Stimulated activated CD4-positive, alpha-beta T cell treated with anti-CD3 and anti-CD28 coated beads, TNF-alpha, amount 100 ng/mL, for 48 hours (primary cell): ENCODE measurements at regions not wholly inside any gene's neighbourhood (a gene's known extent, or its start where the extent isn't known, plus 50 kb on each side); places are given as distances from the start of the nearest gene placed in this dataset.

ENCODE experiments used
- DNase-seq, 3 donors: peaks; one replicate each; pipeline ENCODE4 v3.0.0-alpha.2; 2020; ENCODE audit warnings: low read depth in 3 of 3

DNA sequence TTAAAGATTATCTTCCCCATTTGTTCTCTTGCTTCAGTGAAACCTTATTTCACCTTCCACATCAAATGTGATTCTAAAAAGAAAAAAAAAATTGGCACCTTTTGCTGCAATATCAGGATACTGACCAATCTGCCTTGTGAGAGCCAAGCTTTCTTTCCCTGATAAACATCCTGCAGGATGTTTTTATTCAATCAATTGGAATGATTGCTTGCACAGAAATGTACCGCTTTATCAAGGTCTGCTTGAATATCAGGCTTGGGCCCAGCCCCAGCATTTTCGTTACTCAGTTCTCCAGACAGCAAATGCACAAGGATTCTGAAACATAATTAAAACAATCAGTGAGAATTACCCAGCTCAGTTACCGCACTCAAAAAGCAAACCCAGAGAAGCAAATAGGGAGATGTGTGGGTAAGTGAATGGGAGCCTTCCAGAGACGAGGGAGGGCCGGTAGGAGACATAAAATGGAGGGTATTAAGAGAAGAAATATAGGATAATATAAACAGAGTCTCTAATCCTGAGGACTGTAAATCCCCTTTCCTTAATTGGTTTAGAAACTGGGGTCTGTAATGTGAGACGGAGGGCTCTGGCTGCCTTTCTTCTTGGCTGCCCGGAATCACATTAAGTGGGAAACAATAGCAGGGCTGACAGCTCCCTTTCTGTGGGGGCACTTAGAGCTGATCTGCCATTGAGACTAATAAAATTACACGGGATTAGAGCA, 291.8 kb downstream of the ICOS start:
- DNase-seq: no peak

DNA sequence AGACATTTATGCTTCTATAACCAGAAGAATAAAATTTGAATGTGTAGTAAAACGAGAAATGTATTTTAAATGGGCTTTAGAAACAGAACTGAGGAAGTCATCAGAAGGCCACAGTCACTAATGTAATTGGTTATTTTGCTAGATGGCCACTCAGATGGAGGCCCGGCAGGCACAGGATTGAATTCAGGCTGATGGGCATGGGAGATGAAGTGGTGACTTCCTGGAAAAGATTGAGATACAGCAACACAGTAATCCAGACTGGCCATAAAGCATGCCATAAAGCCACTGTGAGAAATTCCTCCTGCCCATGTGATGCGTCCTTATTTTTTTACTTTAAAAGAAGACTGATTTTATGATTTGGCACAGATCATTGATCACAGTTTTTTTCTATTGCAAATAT, 297.7 kb downstream of the ICOS start:
- no peak for DNase-seq

DNA sequence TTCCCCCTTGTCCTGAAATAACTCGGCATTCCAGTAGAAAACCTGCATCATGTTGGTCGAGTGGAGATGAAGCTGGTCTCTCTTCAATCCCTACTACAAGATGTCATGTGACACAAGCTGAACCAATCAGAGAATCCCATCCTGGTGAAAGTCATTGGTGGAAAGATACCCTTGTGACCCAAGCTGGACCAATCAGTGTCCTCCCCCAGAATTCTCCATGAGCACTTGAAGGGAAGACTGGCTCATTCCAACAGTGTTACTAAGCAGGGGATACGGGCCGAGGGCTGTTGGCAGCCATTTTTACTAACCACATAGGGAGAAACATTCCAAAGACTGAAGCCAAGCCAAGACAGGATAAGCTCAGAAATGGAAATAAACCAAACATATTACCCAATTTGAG, 298.3 kb downstream of the ICOS start:
- DNase-seq: no peak

DNA sequence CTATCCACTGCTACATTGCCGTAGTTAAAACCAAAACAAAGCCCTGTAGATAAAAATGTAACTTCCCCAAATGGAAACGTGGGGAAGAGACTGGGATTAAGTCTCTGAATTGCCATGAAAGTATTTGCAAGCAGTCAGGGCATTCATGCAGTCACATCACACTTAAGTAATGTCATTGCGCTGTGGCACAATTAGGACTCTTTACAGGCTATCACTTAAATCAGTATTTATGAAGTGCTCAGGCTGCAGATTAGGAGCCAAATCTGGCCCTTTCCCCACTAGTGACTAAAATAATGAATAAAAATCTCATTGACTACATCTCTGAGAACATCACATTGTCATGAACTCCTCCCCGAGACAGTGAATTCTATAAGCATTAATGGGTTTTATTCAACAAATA, 300.9 kb downstream of the ICOS start:
- no peak for DNase-seq

DNA sequence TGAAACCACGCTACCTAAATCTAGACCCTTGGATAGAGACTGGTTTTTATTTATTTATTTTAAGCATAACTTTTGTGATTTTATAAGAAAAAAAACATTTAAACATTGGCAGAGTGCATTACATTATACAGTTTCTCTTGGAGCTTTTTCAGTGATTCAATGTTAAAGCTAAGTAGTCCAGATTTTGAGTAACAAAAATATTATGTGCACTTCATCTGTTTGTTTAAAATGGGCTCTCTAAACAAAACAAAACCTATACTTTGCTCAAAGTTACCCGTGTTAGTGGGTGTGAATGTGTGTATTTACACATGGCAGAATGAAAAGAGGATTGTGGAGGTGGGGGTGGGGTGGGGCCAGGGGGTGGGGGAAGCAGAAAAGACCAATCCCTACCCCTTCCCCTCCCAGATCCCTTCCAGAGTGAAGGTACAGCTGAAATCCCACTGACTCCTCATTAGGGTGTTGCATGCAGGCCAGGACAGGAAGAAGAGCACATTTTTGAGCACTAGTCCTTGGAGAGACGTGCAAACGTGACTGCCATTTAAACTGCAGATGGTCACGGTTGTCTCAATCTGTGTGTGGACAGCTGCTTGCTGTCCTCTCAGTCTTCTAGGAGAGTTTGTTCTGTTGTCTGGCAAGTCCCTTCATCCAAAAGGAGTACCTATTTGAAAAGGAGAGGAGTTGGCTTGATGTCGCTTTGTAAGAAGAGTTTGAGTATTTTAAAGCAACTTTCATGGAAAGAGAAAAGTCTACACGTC, 303.0 kb downstream of the ICOS start:
- DNase-seq: no peak

DNA sequence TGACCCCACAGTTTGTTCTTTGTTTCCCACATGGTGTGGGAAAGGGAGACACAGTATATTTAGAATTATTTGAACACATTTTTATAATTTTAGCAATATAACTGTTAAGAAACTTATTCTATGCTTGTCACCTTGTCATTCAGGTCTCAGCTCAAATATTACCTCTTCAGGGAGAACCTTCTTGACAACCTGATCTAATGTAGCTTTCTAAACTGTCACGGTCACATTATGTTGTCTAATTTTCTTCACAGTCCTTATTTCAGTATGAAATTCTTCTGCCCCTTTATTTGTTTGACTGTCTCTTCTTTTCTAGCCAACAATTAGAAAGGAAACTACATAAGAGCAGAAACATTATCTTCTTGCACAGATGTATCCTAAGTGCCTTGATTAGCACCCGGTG, 304.3 kb upstream of the PARD3B start:
- DNase-seq: no peak

DNA sequence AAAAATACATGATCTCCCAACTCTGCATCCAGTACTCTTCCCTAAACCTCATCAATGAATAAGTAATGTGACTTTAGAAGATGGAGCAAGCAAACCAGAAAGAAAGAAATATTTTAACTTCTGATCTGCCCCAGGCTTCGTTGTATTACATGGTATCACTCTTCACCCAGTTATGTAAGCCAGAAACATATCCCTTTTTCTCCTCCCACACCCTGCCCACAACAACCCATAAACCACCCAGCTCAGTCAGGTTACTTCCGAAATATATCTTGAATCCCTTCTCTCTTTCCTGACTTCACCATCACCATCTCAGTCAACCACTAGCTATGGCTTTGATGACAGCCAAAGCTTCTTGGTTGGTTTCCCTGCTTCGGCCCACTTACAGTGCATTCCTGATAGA, 295.8 kb upstream of the PARD3B start:
- DNase-seq: no peak

DNA sequence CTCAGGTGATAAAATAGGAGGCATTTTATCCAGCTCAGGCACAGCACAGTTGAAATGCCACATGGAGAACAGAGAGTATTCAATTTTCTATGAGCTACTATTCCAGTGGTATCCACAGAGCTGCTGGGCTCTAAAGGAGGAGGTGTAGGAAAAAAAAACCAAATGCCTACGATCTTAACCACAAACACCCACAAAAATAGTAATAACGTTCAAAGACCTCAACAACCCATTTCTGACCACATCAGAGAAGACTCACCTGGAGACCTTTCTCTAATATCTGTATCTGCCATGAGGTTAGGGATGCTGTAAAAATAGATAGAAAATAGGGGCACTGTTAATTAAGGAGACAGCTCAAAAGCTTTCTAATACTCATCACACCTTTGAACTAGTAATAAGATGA, 294.6 kb upstream of the PARD3B start:
- no peak for DNase-seq

DNA sequence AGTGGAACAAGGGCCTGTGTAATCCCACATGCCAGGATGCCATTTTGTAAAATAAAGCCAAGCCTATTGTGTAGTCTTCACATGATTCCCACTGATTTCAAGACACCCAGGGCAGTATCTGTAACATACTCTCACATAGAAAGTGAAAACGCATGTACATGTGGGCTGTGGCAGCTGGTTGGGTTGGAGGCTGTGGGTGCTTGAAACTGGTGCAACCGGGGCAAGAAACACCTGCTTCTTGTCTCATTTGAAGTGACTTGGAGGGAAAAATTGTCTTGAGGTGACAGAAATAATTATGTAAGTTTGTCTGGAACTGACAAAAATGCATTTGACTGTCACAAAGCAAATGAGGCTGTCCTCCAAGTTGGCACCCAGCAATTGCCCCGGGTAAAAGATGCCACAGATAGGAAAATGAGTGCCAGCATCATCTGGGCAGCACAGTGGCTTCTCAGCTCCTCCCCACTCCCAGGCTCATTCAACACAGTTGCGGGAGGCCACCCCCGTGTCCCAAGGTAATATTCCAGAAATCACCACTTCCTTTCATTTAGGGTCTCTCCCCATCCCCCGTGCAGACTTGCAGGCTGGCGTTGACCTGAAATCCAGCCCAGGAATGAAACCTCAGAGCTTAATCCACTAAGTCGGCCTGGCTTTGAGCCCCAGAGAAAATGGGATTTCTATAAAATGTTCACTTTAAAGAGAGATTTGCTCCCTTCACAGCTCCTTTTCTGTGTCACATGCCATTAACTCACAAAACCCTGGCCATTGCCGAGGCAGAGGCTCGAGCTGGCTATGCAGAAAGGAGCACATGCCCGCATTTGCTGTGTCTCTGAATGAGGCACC, 293.9 kb upstream of the PARD3B start:
- DNase-seq: no peak

DNA sequence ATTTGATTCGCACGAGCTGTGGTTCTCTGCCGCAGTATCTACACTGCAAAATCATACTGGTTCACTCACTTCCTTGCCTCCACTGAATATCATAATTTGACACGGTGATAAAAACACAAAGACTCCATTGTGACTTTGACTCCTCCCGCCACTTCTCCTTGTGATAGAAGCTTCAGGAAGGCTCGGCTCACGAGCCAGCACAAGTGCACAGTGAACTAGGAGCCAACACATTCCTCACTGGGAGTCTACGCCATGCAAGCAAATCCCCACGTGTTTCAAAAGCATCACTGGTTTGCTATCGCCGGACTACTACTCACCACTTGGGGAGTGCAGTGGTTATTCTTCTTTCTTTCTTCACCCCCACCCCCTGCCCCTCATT, 293.3 kb upstream of the PARD3B start:
- DNase-seq: no peak

DNA sequence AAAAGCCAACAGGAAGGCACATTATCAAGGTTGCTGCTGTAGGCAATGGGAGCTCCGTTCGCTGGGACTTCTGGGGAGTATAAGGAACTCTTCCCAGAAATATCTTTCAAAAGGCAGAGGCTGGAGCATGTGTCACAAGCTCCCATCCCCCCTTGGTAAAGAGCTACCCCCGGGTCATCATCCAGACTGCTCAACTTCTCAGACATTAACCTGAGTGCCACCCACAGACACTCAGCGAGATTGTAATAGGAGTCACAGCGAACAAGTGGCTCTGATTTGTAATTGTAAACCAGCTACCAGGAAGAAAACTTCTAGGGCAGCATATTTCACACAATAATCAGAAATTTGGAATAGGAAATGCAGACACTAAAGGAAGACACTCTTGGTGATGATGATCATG, 290.2 kb upstream of the PARD3B start:
- no peak for DNase-seq

DNA sequence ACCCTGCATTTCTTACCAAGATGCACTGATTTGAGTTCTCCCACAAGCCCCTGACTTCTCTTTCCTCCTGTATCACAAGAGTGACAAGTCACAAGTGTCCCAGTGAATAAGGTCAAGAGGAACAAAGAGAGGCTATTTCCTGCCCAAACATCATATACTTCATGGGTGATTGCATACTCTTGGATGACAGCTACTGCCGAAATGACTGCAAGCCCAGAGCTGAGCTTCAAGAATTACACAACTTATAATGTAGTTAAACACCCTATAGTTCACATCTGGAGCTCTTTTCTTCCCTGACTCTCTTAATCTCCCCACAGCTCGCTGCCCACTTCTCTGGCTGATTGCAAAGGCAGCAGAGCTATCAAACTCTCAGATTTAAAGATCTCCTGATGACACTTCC, 289.7 kb upstream of the PARD3B start:
- no peak for DNase-seq

DNA sequence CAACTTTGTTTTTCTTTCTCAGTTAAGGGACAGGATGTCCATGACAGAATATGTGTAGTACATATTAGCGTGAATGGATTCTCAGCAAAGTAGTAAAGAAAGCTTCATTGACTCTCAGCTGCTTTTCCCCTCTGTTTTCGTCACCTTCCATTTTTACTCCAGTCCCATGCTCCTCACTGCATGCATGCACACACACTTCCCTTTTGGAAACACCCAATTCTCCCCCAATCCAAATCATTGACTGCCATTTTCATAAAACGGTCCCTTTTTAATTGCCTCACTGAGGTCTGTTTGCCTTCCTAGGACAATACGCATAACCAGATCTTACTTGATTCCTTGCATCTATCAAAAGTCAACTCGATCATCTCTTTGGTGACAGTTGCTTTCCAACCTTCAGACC, 287.5 kb upstream of the PARD3B start:
- DNase-seq: no peak

DNA sequence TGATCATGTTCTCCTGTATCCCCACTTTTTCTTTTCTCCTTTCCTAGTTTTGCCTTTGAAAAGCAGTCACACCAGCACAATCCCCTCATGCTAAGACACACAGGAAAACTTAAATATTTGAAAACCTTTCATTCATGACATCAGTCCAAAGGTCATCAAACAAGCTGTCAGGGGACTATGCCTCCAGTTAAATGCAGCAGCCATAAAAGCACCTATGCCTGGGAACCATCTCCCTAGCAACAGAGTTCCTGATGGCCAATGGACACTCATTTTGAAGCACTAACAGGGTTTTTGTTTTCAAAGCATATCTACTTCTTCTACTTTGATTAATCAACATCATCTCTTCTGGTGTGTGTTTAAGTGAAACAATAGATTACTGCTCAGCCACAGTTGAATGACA, 286.4 kb upstream of the PARD3B start:
- DNase-seq: no peak

DNA sequence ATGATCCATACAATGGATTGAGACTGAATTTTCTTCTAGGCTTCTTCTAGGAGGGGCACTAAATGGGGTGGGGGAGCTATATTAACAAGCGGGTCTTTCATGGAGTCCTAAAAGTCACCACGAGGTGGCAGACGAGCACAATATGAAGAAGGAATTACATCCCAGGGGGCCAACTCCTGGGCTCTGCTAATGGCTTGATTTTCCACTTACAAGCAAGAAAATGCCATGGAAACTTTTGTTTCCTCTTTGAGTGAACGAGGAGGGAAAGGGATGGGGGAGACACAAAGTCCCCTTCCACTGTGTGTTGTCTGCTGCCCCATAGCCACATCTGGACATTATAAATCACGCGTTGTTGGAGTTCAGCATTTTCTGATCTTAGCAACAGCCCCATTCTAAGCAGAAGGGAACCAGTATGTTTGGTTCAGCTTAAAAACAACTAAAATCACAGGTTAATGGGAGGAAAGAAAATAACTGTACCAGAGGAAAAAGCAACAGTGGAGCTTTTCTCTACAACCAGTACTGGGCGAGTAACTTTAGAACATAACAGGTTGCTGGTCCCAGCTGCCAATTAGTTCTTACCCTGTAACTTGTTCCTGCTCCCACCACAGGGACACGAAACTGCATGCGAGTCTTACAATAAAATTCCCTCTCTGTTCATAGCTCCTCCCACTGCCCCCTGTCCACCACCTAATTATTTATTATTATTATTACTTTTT, 285.0 kb upstream of the PARD3B start:
- DNase-seq: peak in 2 of 3 donors; percentile 16 to 24

DNA sequence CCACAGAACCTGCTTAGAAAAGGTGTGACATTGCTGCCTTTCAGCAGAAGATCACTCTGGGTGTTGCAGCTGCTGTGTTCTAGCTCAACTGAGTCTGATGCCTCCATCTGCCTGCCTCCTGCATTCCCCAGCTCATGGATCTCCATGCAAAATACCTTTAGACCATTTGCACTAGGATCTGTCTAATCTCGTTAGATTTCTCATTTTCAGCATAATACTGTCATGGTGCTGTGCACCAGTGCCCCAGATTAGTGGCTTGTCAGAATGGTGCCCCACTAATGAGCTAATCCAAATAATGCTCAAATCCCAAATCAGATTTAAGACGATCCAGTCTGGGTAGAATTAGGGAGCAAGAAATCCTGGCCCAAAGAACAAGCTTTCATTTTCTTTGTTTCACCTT, 284.4 kb upstream of the PARD3B start:
- DNase-seq: no peak

DNA sequence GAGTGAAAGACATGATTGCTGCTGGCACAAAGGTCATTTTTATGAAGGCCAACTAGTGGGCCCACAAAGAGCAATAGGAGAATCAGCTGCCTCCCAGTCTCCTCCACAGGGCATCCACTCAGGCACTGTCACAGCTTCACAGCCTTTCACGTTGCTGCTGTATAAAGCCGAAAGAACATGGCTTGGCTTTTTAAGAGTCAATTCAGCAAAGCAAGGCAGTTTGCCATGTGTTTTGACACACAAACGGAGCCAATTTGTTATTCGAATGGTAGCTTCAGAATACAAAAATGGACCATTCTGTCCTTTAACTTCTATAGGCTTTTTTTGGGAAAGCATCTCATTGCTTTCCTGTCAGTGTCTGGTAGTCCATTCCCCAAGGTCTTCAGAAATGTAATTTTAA, 283.4 kb upstream of the PARD3B start:
- DNase-seq: no peak

DNA sequence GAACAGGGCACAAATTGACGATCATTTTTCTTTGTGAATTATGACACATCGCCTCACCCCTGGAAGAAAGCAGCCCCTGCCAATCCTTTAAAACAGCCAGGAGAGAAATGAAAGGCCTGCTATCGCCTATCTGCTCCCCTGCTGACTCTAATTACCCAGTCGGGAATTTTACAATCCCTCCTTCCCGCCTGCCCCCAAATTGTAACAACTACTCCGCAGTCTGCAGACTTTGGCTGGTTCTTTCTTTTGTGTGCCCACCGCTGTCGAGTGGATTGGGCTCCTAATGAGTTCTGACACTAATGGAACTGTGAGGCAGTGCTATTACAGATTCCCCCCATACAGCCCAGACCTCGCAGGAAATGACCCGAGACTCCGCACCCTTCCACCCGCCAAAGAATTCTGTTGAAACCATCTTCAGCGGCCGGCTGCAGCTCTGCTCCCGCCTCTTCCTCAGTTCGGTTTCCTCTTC, 281.2 kb upstream of the PARD3B start:
- no peak for DNase-seq

DNA sequence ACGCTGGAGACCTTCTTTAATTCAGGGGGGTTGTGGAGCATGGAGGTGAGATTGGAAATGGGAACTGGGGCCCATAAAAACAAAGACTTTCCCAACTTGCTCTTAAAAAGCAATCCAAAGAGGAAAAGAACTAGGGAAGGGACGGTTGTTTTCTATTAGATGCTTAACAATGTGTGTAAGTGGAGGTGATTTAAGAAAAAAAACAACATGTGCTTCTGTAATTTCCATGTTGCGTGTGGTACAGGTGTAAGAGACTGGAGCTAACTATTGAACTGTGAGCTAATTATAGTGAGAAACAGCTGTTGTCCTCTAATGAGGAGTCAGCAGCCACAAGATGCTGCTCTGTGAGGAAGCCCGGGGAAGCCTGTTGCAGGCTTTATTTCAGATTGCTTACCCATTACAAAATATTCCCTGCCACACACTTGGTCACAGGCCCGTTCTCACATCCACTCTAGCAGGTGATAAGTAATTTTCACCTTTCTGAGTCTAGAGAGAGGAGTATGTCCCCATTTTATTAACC, 280.6 kb upstream of the PARD3B start:
- no peak for DNase-seq

DNA sequence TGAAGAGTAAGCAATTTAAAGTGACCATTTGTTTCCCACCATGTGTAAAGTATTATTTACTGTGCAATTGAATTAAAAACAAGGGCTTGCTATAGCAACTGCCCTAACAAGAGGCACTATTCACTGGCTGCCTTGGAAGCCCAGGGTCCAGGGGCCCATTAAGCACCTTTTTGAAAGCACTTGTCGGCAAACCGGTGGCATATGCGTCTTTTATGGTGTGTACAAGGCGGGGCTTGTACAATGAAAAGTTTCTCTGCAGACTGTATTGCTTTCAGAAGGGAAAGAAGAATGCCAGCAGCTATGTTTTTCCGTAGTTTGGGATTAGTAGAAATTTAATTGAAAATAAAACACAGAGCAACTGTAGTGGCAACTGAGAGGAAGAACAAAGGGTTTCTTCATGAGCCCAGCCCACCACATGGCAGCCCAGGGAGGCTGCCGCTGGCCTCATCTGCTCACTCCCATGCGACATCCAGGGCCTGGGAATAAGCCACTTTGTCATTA, 279.5 kb upstream of the PARD3B start:
- DNase-seq: no peak

DNA sequence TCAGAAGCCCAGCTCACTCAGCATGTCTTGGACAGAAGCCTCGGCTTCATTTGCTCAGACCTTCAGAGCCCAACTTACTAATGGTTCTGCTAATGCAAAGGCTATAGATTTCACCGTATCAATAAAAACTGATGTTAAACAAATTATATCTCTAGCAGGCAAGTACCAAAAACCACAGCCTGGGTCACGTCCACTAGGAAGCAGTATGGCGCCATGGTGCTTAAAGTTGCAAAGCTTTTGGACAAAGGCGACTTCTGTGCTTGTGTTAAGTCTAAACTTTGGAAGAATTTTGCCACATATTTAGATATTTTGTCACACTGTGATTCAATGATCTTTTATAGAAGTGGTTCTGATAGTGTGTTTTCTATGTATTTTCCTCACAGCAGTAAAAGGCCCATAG, 276.8 kb upstream of the PARD3B start:
- no peak for DNase-seq

DNA sequence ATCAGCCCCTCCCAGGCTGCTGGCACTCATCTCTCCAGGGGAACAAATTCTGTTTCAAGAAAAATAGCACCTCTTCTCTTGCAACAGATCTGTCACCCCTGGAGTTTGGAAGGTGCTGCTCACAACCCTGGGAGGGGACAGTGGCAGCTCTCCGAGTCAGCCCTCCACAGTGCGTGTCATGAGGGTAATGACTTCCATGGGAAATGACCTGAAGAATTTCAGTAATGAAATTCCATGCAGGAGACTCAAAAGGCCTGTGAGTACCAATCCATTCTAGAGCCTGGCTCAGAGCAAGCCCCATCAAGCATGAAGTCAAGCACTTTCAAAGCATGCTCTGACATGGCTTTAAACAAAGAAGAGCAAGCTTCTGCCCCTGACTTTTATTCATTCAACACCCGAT, 276.3 kb upstream of the PARD3B start:
- no peak for DNase-seq
